Sigmoid colon (tissue), 6 donors: ENCODE measurements at regions not wholly inside any gene's neighbourhood (a gene's known extent, or its start where the extent isn't known, plus 50 kb on each side); places are given as distances from the start of the nearest gene placed in this dataset.
"Not testable (repeated sequence)": the region's sequence is repeated elsewhere in the genome, so short reads cannot be mapped to it uniquely, and the experiment has no call there.

ENCODE experiments used
- DNase-seq: peaks from one replicate; pipeline ENCODE4 v3.0.0-alpha.2; 2019
- H3K27ac ChIP-seq, 4 donors: fragments of 200-600 bp; sonication (generic); one replicate each; pipeline ENCODE4 v1.5.1; 2016 to 2019; ENCODE audit warnings: mild to moderate bottlenecking in 1 of 4
- H3K27me3 ChIP-seq, 3 donors: fragments of 200-600 bp; sonication (generic); one replicate each; pipeline ENCODE4 v1.5.1; 2019; ENCODE audit warnings: mild to moderate bottlenecking in 1 of 3
- H3K36me3 ChIP-seq, 4 donors: fragments of 200-600 bp; sonication (generic); one replicate each; pipeline ENCODE4 v1.5.1; 2016 to 2019
- H3K4me1 ChIP-seq, 4 donors: fragments of 200-600 bp; sonication (generic); one replicate each; pipeline ENCODE4 v1.5.1; 2017 to 2019
- H3K4me3 ChIP-seq, 4 donors: fragments of 200-600 bp; sonication (generic); one replicate each; pipeline ENCODE4 v1.5.1; 2017 to 2019; ENCODE audit warnings: mild to moderate bottlenecking in 2 of 4, moderate library complexity in 1 of 4
- H3K9me3 ChIP-seq, 4 donors: fragments of 200-600 bp in 3 of 4; sonication (generic) in 3 of 4; one replicate each; pipeline versions ENCODE4 v1.5.1 to v1.6.1; 2013 to 2019
- CTCF ChIP-seq, 4 experiments: fragments of 450-650 bp in 3 of 4; fragments of 200-600 bp in 1 of 4; IDR thresholded peaks; one replicate each; pipeline ENCODE4 v1.5.1; 2016 to 2019; ENCODE audit warnings: antibody characterized with exemption in 4 of 4, mild to moderate bottlenecking in 3 of 4, moderate library complexity in 2 of 4
- EP300 ChIP-seq, 4 donors: sonication (generic); formaldehyde crosslinking; IDR thresholded peaks; one replicate each; pipeline ENCODE4 v1.6.1; 2017; ENCODE audit warnings: antibody characterized with exemption in 4 of 4
- POLR2A ChIP-seq, 2 donors: fragments of 450-650 bp; IDR thresholded peaks; one replicate each; pipeline ENCODE4 v1.6.1; 2016; ENCODE audit warnings: antibody characterized with exemption in 2 of 2, mild to moderate bottlenecking in 2 of 2, moderate library complexity in 2 of 2
- POLR2AphosphoS5 ChIP-seq, 4 donors: sonication (generic); formaldehyde crosslinking; IDR thresholded peaks; one replicate each; pipeline ENCODE4 v1.6.1; 2017; ENCODE audit warnings: antibody characterized with exemption in 4 of 4
- WGBS, 2 donors: extraction: QIAGEN DNeasy Blood & Tissue Kit; methylation state at CpG; one replicate each; pipeline ENCODE4 v1.1.7; 2013; 5-methylcytosine and 5-hydroxymethylcytosine counted together
- intact Hi-C: fragments of 100-400 bp; cut with DNase I; formaldehyde crosslinking; loops from one replicate; pipeline ENCODE4 v1.15.1; 2023
- donor health status: healthy with polysubstance abuse.
- donor health status: healthy.

GRCh38 chr7:131681961-131682360, 125.5 kb upstream of the PODXL start:
- 0 to 55% methylated on average over 1 of the region's 1 CpG for WGBS, 2 donors
- no peak overlapping the region for H3K27ac ChIP-seq
- H3K9me3 ChIP-seq = no peaks in the 10 kb centered on the region
- no peak for TF ChIP-seq POLR2A (IDR thresholded peaks at IDR 0.05)
- no peak for TF ChIP-seq POLR2AphosphoS5 (IDR thresholded peaks at IDR 0.05)
- TF ChIP-seq EP300 (IDR thresholded peaks at IDR 0.05) = no peak
- TF ChIP-seq CTCF (IDR thresholded peaks at IDR 0.05) = no peak
- no peaks in the 10 kb centered on the region for H3K4me1 ChIP-seq
- no peaks in the 10 kb centered on the region for H3K36me3 ChIP-seq
- intact Hi-C loops = no loop called here
- peaks cover 0 to 7% (median 4%) of the 10 kb centered on the region in 3 donors for H3K27me3 ChIP-seq
- no peak for DNase-seq
- H3K4me3 ChIP-seq = no peak overlapping the region

- H3K36me3 ChIP-seq, intact Hi-C loops, H3K9me3 ChIP-seq, H3K4me1 ChIP-seq, H3K27ac ChIP-seq, H3K4me3 ChIP-seq, H3K27me3 ChIP-seq, DNase-seq: not testable (repeated sequence)
- WGBS, 2 donors = 66 to 84% methylated on average over 8 of the region's 8 CpGs
These were observed 122.6 kb upstream of the PODXL start for GRCh38 chr7:131679071-131679470.

- H3K9me3 ChIP-seq, H3K27ac ChIP-seq, H3K36me3 ChIP-seq, H3K27me3 ChIP-seq, H3K4me3 ChIP-seq, DNase-seq, H3K4me1 ChIP-seq, intact Hi-C loops: not testable (repeated sequence)
- 94 to 95% methylated on average over 2 of the region's 2 CpGs for WGBS, 2 donors
These were observed 120.4 kb upstream of the PODXL start for GRCh38 chr7:131676850-131677249.

GRCh38 chr7:131674131-131674530, 117.7 kb upstream of the PODXL start:
- no peaks in the 10 kb centered on the region for H3K36me3 ChIP-seq
- no peak overlapping the region for H3K27ac ChIP-seq
- TF ChIP-seq EP300 (IDR thresholded peaks at IDR 0.05) (no peak), POLR2A (IDR thresholded peaks at IDR 0.05) (no peak), CTCF (IDR thresholded peaks at IDR 0.05) (no peak), POLR2AphosphoS5 (IDR thresholded peaks at IDR 0.05) (no peak)
- no peaks in the 10 kb centered on the region for H3K9me3 ChIP-seq
- H3K27me3 ChIP-seq = no peaks in the 10 kb centered on the region
- 32 to 34% methylated on average over 3 of the region's 3 CpGs for WGBS, 2 donors
- intact Hi-C loops = no loop called here
- no peak for DNase-seq
- no peaks in the 10 kb centered on the region for H3K4me1 ChIP-seq
- H3K4me3 ChIP-seq = no peak overlapping the region

GRCh38 chr7:131673576-131673975, 117.1 kb upstream of the PODXL start:
- no peaks in the 10 kb centered on the region for H3K9me3 ChIP-seq
- WGBS, 2 donors = 54 to 80% methylated on average over 3 of the region's 3 CpGs
- H3K36me3 ChIP-seq = no peaks in the 10 kb centered on the region
- no peak overlapping the region for H3K4me3 ChIP-seq
- no peaks in the 10 kb centered on the region for H3K27me3 ChIP-seq
- no peak for DNase-seq
- intact Hi-C loops = no loop called here
- no peaks in the 10 kb centered on the region for H3K4me1 ChIP-seq
- TF ChIP-seq CTCF (IDR thresholded peaks at IDR 0.05) (no peak), POLR2A (IDR thresholded peaks at IDR 0.05) (no peak), POLR2AphosphoS5 (IDR thresholded peaks at IDR 0.05) (no peak), EP300 (IDR thresholded peaks at IDR 0.05) (no peak)
- H3K27ac ChIP-seq = no peak overlapping the region

GRCh38 chr7:131670406-131670805, 114.0 kb upstream of the PODXL start:
- H3K27me3 ChIP-seq = no peaks in the 10 kb centered on the region
- no peaks in the 10 kb centered on the region for H3K4me1 ChIP-seq
- no peak overlapping the region for H3K4me3 ChIP-seq
- DNase-seq = no peak
- 83 to 84% methylated on average over 2 of the region's 2 CpGs for WGBS, 2 donors
- intact Hi-C loops = no loop called here
- TF ChIP-seq POLR2A (IDR thresholded peaks at IDR 0.05) = no peak
- TF ChIP-seq POLR2AphosphoS5 (IDR thresholded peaks at IDR 0.05) = no peak
- no peak for TF ChIP-seq EP300 (IDR thresholded peaks at IDR 0.05)
- TF ChIP-seq CTCF (IDR thresholded peaks at IDR 0.05) = no peak
- H3K36me3 ChIP-seq = no peaks in the 10 kb centered on the region
- H3K27ac ChIP-seq = no peak overlapping the region
- H3K9me3 ChIP-seq = no peaks in the 10 kb centered on the region
